ENCODE measurements at regions not wholly inside any gene's neighbourhood (a gene's known extent, or its start where the extent isn't known, plus 50 kb on each side); places are given as distances from the start of the nearest gene placed in this dataset.
A peak's percentile ranks its signal among the peaks of the same experiment; 100 is the strongest.

DNA sequence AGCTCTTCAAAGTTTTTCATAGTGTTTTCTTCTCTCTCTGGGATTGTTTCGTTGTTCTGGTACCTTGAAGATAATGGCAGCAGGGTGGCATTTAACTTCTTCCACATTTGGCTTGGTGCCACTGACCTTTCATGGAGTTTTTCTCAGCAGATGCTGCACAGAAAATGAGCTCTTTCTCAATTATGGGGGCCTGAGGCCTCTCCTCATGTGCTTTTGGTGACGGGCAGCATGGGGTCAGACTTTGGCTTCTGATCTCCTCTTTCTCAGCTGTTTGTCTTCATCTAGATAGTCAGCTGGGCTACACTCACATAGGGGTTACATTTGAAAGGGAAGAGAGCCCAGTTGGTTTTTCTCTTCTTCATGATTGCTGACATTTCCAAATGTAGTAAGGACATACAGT is 76.3 kb downstream of the FAT3 start:
- H3K27ac ChIP-seq = no peak overlapping the region
- H3K4me3 ChIP-seq = no peak overlapping the region
- H3K4me1 ChIP-seq = peaks cover 0 to 2% (median 0%) of the 10 kb centered on the region in 4 donors
- DNase-seq = peak in 1 of 2 donors; percentile 17
- no peaks in the 10 kb centered on the region for H3K36me3 ChIP-seq
- H3K27me3 ChIP-seq = no peaks in the 10 kb centered on the region
- WGBS, 5 donors = 81 to 88% (median 83%) methylated on average over 2 of the region's 2 CpGs
- H3K9me3 ChIP-seq = no peaks in the 10 kb centered on the region
- TF ChIP-seq EP300 (IDR thresholded peaks at IDR 0.05) (no peak), POLR2A (IDR thresholded peaks at IDR 0.05) (no peak), POLR2AphosphoS5 (IDR thresholded peaks at IDR 0.05) (no peak)
- TF ChIP-seq, protein P1, sequence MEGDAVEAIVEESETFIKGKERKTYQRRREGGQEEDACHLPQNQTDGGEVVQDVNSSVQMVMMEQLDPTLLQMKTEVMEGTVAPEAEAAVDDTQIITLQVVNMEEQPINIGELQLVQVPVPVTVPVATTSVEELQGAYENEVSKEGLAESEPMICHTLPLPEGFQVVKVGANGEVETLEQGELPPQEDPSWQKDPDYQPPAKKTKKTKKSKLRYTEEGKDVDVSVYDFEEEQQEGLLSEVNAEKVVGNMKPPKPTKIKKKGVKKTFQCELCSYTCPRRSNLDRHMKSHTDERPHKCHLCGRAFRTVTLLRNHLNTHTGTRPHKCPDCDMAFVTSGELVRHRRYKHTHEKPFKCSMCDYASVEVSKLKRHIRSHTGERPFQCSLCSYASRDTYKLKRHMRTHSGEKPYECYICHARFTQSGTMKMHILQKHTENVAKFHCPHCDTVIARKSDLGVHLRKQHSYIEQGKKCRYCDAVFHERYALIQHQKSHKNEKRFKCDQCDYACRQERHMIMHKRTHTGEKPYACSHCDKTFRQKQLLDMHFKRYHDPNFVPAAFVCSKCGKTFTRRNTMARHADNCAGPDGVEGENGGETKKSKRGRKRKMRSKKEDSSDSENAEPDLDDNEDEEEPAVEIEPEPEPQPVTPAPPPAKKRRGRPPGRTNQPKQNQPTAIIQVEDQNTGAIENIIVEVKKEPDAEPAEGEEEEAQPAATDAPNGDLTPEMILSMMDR (IDR thresholded peaks at IDR 0.05) = no peak
- intact Hi-C loops (cut with DNase I; ENCODE audit: low total_unique reads) = no loop called here

DNA sequence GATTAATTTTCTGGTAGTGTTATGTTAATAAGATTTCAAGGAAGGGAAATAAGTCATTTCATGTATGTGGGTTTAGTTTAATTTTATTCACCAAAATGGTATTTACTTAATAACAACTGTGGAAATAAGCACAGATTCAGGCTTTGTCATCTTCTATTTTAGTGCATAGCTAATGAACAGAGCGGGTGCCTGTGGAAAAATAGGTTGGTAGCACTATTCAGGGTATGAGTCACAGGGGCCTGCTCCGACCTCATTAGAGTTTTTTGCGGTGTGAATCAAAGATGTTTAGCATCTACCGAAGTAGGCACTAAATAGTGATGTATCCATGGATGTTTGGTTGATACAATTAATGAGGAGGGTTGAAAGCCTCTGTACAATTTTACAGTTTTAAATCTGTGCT is 78.2 kb downstream of the FAT3 start:
- WGBS, 5 donors = 80 to 92% (median 89%) methylated on average over 4 of the region's 4 CpGs
- H3K27ac ChIP-seq = no peak overlapping the region
- H3K36me3 ChIP-seq = no peaks in the 10 kb centered on the region
- no peak overlapping the region for H3K4me3 ChIP-seq
- H3K27me3 ChIP-seq = no peaks in the 10 kb centered on the region
- intact Hi-C loops (cut with DNase I; ENCODE audit: low total_unique reads) = no loop called here
- H3K4me1 ChIP-seq = peaks cover 0 to 10% (median 4%) of the 10 kb centered on the region in 4 donors
- DNase-seq = no peak
- H3K9me3 ChIP-seq = no peaks in the 10 kb centered on the region
- TF ChIP-seq, protein P1 (IDR thresholded peaks at IDR 0.05) = no peak
- TF ChIP-seq EP300 (IDR thresholded peaks at IDR 0.05) (no peak), POLR2A (IDR thresholded peaks at IDR 0.05) (no peak), POLR2AphosphoS5 (IDR thresholded peaks at IDR 0.05) (no peak)

DNA sequence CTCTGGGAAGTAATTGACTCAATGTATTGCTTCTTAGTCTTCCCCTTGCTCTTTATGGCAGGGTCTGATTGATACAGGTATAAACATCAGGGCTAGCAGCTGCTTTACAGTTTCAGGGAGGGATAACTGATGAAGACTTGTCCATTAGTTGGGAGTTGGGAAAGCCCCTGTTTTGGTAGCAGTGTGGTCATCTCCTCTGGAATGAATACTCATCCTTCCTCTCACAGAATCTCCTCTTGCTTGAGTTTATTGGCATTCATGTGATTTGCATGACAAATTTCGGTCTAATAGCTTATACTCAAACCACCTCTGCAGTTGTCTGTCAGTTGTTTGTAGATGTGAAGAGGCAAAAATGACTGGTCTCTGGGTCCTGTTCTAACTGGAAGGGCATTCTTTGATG is 79.7 kb downstream of the FAT3 start:
- intact Hi-C loops (cut with DNase I; ENCODE audit: low total_unique reads) = no loop called here
- no peak overlapping the region for H3K27ac ChIP-seq
- 68 to 87% (median 74%) methylated on average over 1 of the region's 1 CpG for WGBS, 5 donors
- DNase-seq = no peak
- no peak overlapping the region for H3K4me3 ChIP-seq
- no peaks in the 10 kb centered on the region for H3K9me3 ChIP-seq
- peaks cover 0 to 10% (median 4%) of the 10 kb centered on the region in 4 donors for H3K4me1 ChIP-seq
- TF ChIP-seq POLR2AphosphoS5 (IDR thresholded peaks at IDR 0.05) = no peak
- no peak for TF ChIP-seq EP300 (IDR thresholded peaks at IDR 0.05)
- TF ChIP-seq POLR2A (IDR thresholded peaks at IDR 0.05) = no peak
- TF ChIP-seq, protein P1 (IDR thresholded peaks at IDR 0.05) = no peak
- no peaks in the 10 kb centered on the region for H3K27me3 ChIP-seq
- no peaks in the 10 kb centered on the region for H3K36me3 ChIP-seq

DNA sequence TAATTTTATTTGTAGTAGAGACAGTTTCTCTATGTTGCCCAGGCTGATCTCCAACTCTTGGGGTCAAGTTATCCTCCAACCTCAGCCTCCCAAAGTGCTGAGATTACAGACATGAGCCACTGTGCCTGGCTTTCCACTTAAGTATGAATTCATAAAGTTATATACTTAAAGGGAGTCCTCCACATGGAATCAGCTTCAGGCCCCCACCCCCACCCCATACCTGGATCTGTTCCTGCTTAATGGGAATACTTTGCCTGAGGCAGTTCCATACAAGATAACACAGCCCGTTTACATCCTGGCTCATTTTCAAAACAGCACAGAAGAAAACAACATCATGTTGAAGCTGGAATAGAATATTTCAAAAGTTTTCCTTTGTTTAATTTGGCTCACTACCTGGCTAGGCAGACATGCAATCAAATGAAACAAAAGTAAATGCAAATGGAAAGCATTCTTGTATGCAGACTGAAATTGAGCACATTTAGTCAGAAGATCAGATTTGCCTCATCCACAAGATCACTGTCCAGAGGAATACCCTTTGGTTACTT is 82.4 kb downstream of the FAT3 start:
- TF ChIP-seq POLR2A (IDR thresholded peaks at IDR 0.05) (no peak), EP300 (IDR thresholded peaks at IDR 0.05) (no peak), POLR2AphosphoS5 (IDR thresholded peaks at IDR 0.05) (no peak)
- TF ChIP-seq, protein P1 (IDR thresholded peaks at IDR 0.05) = no peak
- peaks cover 0 to 10% (median 4%) of the 10 kb centered on the region in 4 donors for H3K4me1 ChIP-seq
- 4 to 19% (median 12%) methylated on average over 1 of the region's 1 CpG for WGBS, 5 donors
- intact Hi-C loops (cut with DNase I; ENCODE audit: low total_unique reads) = no loop called here
- no peak overlapping the region for H3K27ac ChIP-seq
- no peak overlapping the region for H3K4me3 ChIP-seq
- no peak for DNase-seq
- H3K36me3 ChIP-seq = no peaks in the 10 kb centered on the region
- H3K27me3 ChIP-seq = no peaks in the 10 kb centered on the region
- H3K9me3 ChIP-seq = no peaks in the 10 kb centered on the region

All from stomach (tissue), 8 donors.